Trophoblast cell (in vitro differentiated cells and primary cell): ENCODE measurements at regions not wholly inside any gene's neighbourhood (a gene's known extent, or its start where the extent isn't known, plus 50 kb on each side); places are given as distances from the start of the nearest gene placed in this dataset.

Experiments
- DNase-seq, 2 donors: peaks; one replicate each; pipeline ENCODE4 v3.0.0-alpha.2; 2016
- H2AFZ ChIP-seq: 2 replicates; pipeline ENCODE4 v1.6.1; 2013; ENCODE audit warnings: low read length, moderate library complexity, mild to moderate bottlenecking; ENCODE audit not compliant: insufficient read depth, poor library complexity
- H2AK5ac ChIP-seq: 2 replicates; pipeline ENCODE4 v1.6.1; 2013; ENCODE audit warnings: mild to moderate bottlenecking, low read length
- H2BK120ac ChIP-seq: 2 replicates; pipeline ENCODE4 v1.6.1; 2013; ENCODE audit warnings: low read length, mild to moderate bottlenecking, moderate library complexity; ENCODE audit not compliant: insufficient read depth, poor library complexity
- H2BK12ac ChIP-seq: 2 replicates; pipeline ENCODE4 v1.6.1; 2013; ENCODE audit warnings: mild to moderate bottlenecking, low read length, moderate library complexity
- H2BK5ac ChIP-seq: 2 replicates; pipeline ENCODE4 v1.6.1; 2013; ENCODE audit warnings: low read length, low read depth, moderate library complexity, mild to moderate bottlenecking; ENCODE audit not compliant: poor library complexity
- H3K14ac ChIP-seq: 2 replicates; pipeline ENCODE4 v1.6.1; 2013; ENCODE audit warnings: mild to moderate bottlenecking, low read length
- H3K18ac ChIP-seq: 2 replicates; pipeline ENCODE4 v1.6.1; 2013; ENCODE audit warnings: mild to moderate bottlenecking, low read length
- H3K23ac ChIP-seq: 2 replicates; pipeline ENCODE4 v1.6.1; 2013; ENCODE audit warnings: low read length
- H3K27ac ChIP-seq: 2 replicates; pipeline ENCODE4 v1.5.1; 2013; ENCODE audit warnings: low read depth, mild to moderate bottlenecking, inconsistent platforms, low read length, moderate library complexity
- H3K27me3 ChIP-seq: 2 replicates; pipeline ENCODE4 v1.6.1; 2013; ENCODE audit warnings: inconsistent platforms, mild to moderate bottlenecking, low read length, moderate library complexity; ENCODE audit not compliant: insufficient read depth
- H3K36me3 ChIP-seq, 2 experiments: 1 replicate in 1 of 2; 2 replicates in 1 of 2; pipeline ENCODE4 v1.6.1; 2013; ENCODE audit warnings: low read length in 2 of 2, mild to moderate bottlenecking in 2 of 2, moderate library complexity in 1 of 2; ENCODE audit not compliant: insufficient read depth in 2 of 2, control insufficient read depth in 1 of 2
- H3K4ac ChIP-seq: 2 replicates; pipeline ENCODE4 v1.6.1; 2013; ENCODE audit warnings: low read depth, mild to moderate bottlenecking, low read length, moderate library complexity
- H3K4me1 ChIP-seq, 2 experiments: 1 replicate in 1 of 2; 2 replicates in 1 of 2; pipeline ENCODE4 v1.6.1; 2013; ENCODE audit warnings: low read length in 2 of 2, mild to moderate bottlenecking in 2 of 2, moderate library complexity in 1 of 2; ENCODE audit not compliant: insufficient read depth in 2 of 2, control insufficient read depth in 1 of 2
- H3K4me2 ChIP-seq: 2 replicates; pipeline ENCODE4 v1.6.1; 2013; ENCODE audit warnings: inconsistent platforms, mild to moderate bottlenecking, low read length, moderate library complexity
- H3K4me3 ChIP-seq: 2 replicates; pipeline ENCODE4 v1.5.1; 2013; ENCODE audit warnings: mild to moderate bottlenecking, low read depth, low read length, inconsistent platforms
- H3K79me1 ChIP-seq: one replicate; pipeline ENCODE4 v1.6.1; 2013; ENCODE audit warnings: low read length
- H3K79me2 ChIP-seq: 2 replicates; pipeline ENCODE4 v1.6.1; 2013; ENCODE audit warnings: low read length, mild to moderate bottlenecking; ENCODE audit not compliant: control insufficient read depth, insufficient read depth, poor library complexity
- H3K9ac ChIP-seq: 2 replicates; pipeline ENCODE4 v1.6.1; 2013; ENCODE audit warnings: mild to moderate bottlenecking, low read length
- H3K9me3 ChIP-seq: 2 replicates; pipeline ENCODE4 v1.6.1; 2013; ENCODE audit warnings: low read depth, mild to moderate bottlenecking, control low read depth, inconsistent platforms, low read length; ENCODE audit not compliant: insufficient read depth
- H4K12ac ChIP-seq: 2 replicates; pipeline ENCODE4 v1.6.1; 2013; ENCODE audit warnings: low read depth, mild to moderate bottlenecking, low read length, moderate library complexity
- H4K8ac ChIP-seq: 2 replicates; pipeline ENCODE4 v1.6.1; 2013; ENCODE audit warnings: low read depth, mild to moderate bottlenecking, low read length, moderate library complexity
- H4K91ac ChIP-seq: one replicate; pipeline ENCODE4 v1.6.1; 2013; ENCODE audit warnings: low read depth, mild to moderate bottlenecking, low read length, moderate library complexity
- WGBS: extraction: QIAGEN DNeasy Blood & Tissue Kit; methylation state at CpG from one replicate; pipeline ENCODE4 v1.1.7; 2013; ENCODE audit warnings: missing lambda C conversion rate; ENCODE audit not compliant: insufficient read length, insufficient coverage; ENCODE audit errors: extremely low coverage; 5-methylcytosine and 5-hydroxymethylcytosine counted together

DNA sequence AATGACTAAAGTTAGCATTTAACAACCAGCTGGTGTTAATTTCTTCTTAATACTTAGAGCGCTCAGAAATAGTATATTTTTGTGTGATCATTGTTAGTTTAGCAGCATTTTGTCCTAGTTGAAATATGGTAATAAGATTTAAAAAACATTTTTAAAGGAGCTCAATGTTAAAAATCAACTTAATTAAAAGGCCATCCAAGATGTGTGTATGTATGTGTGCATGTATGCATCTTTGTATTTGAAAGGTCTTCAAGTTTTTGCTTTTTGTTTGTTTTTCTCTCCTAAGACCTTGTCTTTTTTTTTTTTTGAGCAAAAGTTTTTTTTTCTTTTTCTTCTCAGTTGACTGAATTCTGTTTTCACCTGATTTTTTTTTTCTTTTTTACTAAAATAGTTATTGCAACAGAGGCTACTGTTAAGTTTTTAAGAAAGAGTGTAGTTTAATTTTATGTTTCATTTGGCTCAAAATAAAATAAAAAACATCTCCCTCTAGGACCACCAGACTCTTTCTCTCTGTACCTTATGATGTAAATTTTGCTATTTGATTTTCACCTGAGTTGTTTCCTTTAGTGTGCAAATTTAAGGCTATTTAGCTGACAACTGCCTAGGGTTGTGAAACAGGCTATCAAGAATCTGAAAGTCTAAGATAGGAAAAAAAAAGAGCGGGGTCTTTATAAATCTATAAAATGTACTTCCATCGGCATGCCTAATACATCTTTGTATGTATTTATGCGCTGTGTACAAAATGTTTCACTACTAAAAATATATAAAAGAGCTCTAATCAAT lies 76.4 kb upstream of the C1GALT1 start:
- Histone ChIP-seq H2BK5ac (no peak overlapping the region), H3K79me1 (peaks cover 18% of the 10 kb centered on the region), H3K14ac (no peak overlapping the region), H3K4me1 (peaks cover 2 to 3% of the 10 kb centered on the region in 2 experiments), H2AK5ac (no peak overlapping the region), H3K4ac (no peak overlapping the region), H4K91ac (no peak overlapping the region), H3K23ac (no peak overlapping the region), H4K8ac (no peak overlapping the region), H3K9ac (no peak overlapping the region), H3K9me3 (no peaks in the 10 kb centered on the region), H3K18ac (no peak overlapping the region), H3K4me3 (no peak overlapping the region), H2AFZ (no peak overlapping the region), H3K27me3 (no peaks in the 10 kb centered on the region), H2BK120ac (no peak overlapping the region), H3K4me2 (no peak overlapping the region), H3K36me3 (no peaks in the 10 kb centered on the region), H2BK12ac (no peak overlapping the region), H4K12ac (no peak overlapping the region), H3K79me2 (no peaks in the 10 kb centered on the region), H3K27ac (no peak overlapping the region)
- DNase-seq: no peak
- no CpG with 5 or more reads among the region's 4 CpGs for WGBS

GRCh38 chr7:7108931-7109330 lies 73.4 kb upstream of the C1GALT1 start:
- H3K4me1 ChIP-seq: peaks cover 0 to 2% of the 10 kb centered on the region in 2 experiments

DNA sequence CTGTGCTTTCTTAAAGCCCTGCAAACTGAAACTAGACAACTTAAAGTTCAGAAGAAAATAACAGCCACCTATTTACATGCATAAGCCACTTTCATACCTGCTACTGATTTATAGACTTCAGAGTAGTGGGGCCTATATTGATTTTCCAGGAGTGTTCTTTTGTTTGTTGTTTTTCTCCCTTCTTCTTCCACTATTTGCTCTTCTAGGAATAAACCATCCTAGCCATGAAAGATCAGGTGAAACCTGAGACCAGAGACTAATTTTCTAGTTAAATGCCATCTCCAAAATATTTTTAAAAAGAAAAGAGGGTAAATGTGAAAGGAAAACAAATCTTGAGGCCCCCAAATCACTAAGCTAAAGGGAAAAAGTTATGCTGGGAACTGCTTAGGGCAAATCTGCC lies 72.4 kb upstream of the C1GALT1 start:
- Histone ChIP-seq H3K4me1 (no peaks in the 10 kb centered on the region), H3K27me3 (no peaks in the 10 kb centered on the region), H3K4me2 (no peak overlapping the region), H4K91ac (no peak overlapping the region), H2BK5ac (no peak overlapping the region), H2BK120ac (no peak overlapping the region), H2BK12ac (no peak overlapping the region), H3K9ac (no peak overlapping the region), H3K23ac (no peak overlapping the region), H3K79me2 (no peaks in the 10 kb centered on the region), H3K9me3 (no peaks in the 10 kb centered on the region), H3K79me1 (peaks cover 5% of the 10 kb centered on the region), H3K18ac (no peak overlapping the region), H3K27ac (no peak overlapping the region), H4K12ac (no peak overlapping the region), H2AFZ (no peak overlapping the region), H3K4ac (no peak overlapping the region), H3K14ac (no peak overlapping the region), H3K4me3 (no peak overlapping the region), H3K36me3 (no peaks in the 10 kb centered on the region), H4K8ac (no peak overlapping the region), H2AK5ac (no peak overlapping the region)
- no peak for DNase-seq

More at GRCh38 chr7:7108931-7109330, 73.4 kb upstream of the C1GALT1 start:
- Histone ChIP-seq H3K9ac (no peak overlapping the region), H3K18ac (no peak overlapping the region), H3K36me3 (no peaks in the 10 kb centered on the region), H2BK120ac (no peak overlapping the region), H3K4ac (no peak overlapping the region), H3K27ac (no peak overlapping the region), H3K4me2 (no peak overlapping the region), H3K79me2 (no peaks in the 10 kb centered on the region), H3K79me1 (peaks cover 8% of the 10 kb centered on the region), H2BK5ac (no peak overlapping the region), H2BK12ac (no peak overlapping the region), H3K27me3 (no peaks in the 10 kb centered on the region), H3K23ac (no peak overlapping the region), H2AFZ (no peak overlapping the region), H3K9me3 (no peaks in the 10 kb centered on the region), H4K91ac (no peak overlapping the region), H4K12ac (no peak overlapping the region), H2AK5ac (no peak overlapping the region), H4K8ac (no peak overlapping the region), H3K4me3 (no peak overlapping the region), H3K14ac (no peak overlapping the region)
- no peak for DNase-seq
- no CpG with 5 or more reads among the region's 1 CpG for WGBS

- Histone ChIP-seq H4K12ac (no peak overlapping the region), H3K4me2 (no peak overlapping the region), H3K4me1 (no peaks in the 10 kb centered on the region), H3K27ac (no peak overlapping the region), H3K27me3 (no peaks in the 10 kb centered on the region), H3K4ac (no peak overlapping the region), H2BK120ac (no peak overlapping the region), H3K23ac (no peak overlapping the region), H3K79me2 (no peaks in the 10 kb centered on the region), H3K9ac (no peak overlapping the region), H2AK5ac (no peak overlapping the region), H3K18ac (no peak overlapping the region), H3K9me3 (no peaks in the 10 kb centered on the region), H3K14ac (no peak overlapping the region), H3K36me3 (no peaks in the 10 kb centered on the region), H4K91ac (no peak overlapping the region), H2AFZ (no peak overlapping the region), H3K79me1 (no peaks in the 10 kb centered on the region), H3K4me3 (no peak overlapping the region), H2BK5ac (no peak overlapping the region), H2BK12ac (no peak overlapping the region), H4K8ac (no peak overlapping the region)
- DNase-seq: no peak
These were observed 71.6 kb upstream of the C1GALT1 start for GRCh38 chr7:7110706-7111105.
